Gastroesophageal sphincter (tissue), 4 donors: ENCODE measurements at regions not wholly inside any gene's neighbourhood (a gene's known extent, or its start where the extent isn't known, plus 50 kb on each side); places are given as distances from the start of the nearest gene placed in this dataset.
"Not testable (repeated sequence)": the region's sequence is repeated elsewhere in the genome, so short reads cannot be mapped to it uniquely, and the experiment has no call there.

Experiments
- ATAC-seq: fragments of 150-250 bp; one replicate; pipeline ENCODE4 v1.9.1; 2016; ENCODE audit warnings: mild to moderate bottlenecking, moderate library complexity
- H3K27ac ChIP-seq, 4 donors: fragments of 200-600 bp; sonication (generic) in 3 of 4; 1 replicate in 3 of 4; 2 replicates in 1 of 4; pipeline ENCODE4 v1.5.1; 2016 to 2019
- H3K27me3 ChIP-seq: fragments of 200-600 bp; sonication (generic); one replicate; pipeline ENCODE4 v1.5.1; 2019
- H3K36me3 ChIP-seq, 2 donors: fragments of 200-600 bp; sonication (generic); one replicate each; pipeline ENCODE4 v1.5.1; 2019; ENCODE audit warnings: control low read depth in 1 of 2
- H3K4me1 ChIP-seq, 3 donors: fragments of 200-600 bp; sonication (generic); 1 replicate in 2 of 3; 2 replicates in 1 of 3; pipeline ENCODE4 v1.5.1; 2016 to 2019; ENCODE audit warnings: control low read depth in 2 of 3
- H3K4me3 ChIP-seq, 2 donors: fragments of 200-600 bp; sonication (generic); one replicate each; pipeline ENCODE4 v1.5.1; 2019; ENCODE audit warnings: mild to moderate bottlenecking in 1 of 2, moderate library complexity in 1 of 2
- H3K9me3 ChIP-seq, 3 donors: fragments of 200-600 bp; sonication (generic); one replicate each; pipeline ENCODE4 v1.5.1; 2017 to 2019; ENCODE audit warnings: control low read depth in 2 of 3
- EP300 ChIP-seq: sonication (generic); formaldehyde crosslinking; IDR thresholded peaks from one replicate; pipeline ENCODE4 v1.6.1; 2017; ENCODE audit warnings: antibody characterized with exemption, mild to moderate bottlenecking
- POLR2A ChIP-seq, 2 donors: fragments of 450-650 bp; IDR thresholded peaks; one replicate each; pipeline ENCODE4 v1.6.1; 2017; ENCODE audit warnings: antibody characterized with exemption in 2 of 2, mild to moderate bottlenecking in 2 of 2, moderate library complexity in 1 of 2
- POLR2AphosphoS5 ChIP-seq: sonication (generic); formaldehyde crosslinking; IDR thresholded peaks from one replicate; pipeline ENCODE4 v1.6.1; 2017; ENCODE audit warnings: antibody characterized with exemption
- WGBS, 2 donors: methylation state at CpG; one replicate each; pipeline ENCODE4 v1.1.5; 2018; ENCODE audit warnings: low coverage in 1 of 2; 5-methylcytosine and 5-hydroxymethylcytosine counted together
- TF ChIP-seq, protein P1 (sequence below), 4 experiments: fragments of 200-600 bp in 2 of 4; fragments of 450-650 bp in 2 of 4; sonication (generic) in 1 of 4; IDR thresholded peaks; one replicate each; pipeline ENCODE4 v1.5.1; 2017 to 2019; ENCODE audit warnings: antibody characterized with exemption in 4 of 4, mild to moderate bottlenecking in 2 of 4, moderate library complexity in 2 of 4

DNA sequence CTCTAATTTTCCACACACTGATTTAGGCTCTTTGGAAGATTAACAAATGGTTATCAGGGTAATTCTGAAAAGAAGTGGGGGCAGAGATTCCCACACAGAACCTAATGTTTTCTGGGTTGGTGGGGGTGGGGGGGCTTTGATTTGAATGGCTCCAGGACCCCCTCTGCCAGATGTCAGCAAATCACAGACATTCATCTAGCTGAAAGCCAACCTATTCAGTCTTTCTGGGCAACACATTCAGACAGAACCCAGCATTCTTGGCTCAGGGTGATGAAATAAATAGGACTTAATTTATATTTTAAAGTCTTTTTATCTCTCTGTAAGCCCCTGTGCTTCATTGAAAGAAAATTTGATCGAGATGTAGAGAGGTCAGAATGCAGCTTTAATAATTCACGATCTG is 533.2 kb downstream of the XYLT1 start:
- Histone ChIP-seq H3K36me3 (no peaks in the 10 kb centered on the region), H3K9me3 (no peaks in the 10 kb centered on the region), H3K27me3 (peaks cover 60% of the 10 kb centered on the region), H3K4me1 (no peaks in the 10 kb centered on the region), H3K27ac (no peak overlapping the region), H3K4me3 (no peak overlapping the region)
- WGBS, 2 donors: 18 to 35% methylated on average over 2 of the region's 2 CpGs
- no peak for ATAC-seq
- TF ChIP-seq, protein P1, sequence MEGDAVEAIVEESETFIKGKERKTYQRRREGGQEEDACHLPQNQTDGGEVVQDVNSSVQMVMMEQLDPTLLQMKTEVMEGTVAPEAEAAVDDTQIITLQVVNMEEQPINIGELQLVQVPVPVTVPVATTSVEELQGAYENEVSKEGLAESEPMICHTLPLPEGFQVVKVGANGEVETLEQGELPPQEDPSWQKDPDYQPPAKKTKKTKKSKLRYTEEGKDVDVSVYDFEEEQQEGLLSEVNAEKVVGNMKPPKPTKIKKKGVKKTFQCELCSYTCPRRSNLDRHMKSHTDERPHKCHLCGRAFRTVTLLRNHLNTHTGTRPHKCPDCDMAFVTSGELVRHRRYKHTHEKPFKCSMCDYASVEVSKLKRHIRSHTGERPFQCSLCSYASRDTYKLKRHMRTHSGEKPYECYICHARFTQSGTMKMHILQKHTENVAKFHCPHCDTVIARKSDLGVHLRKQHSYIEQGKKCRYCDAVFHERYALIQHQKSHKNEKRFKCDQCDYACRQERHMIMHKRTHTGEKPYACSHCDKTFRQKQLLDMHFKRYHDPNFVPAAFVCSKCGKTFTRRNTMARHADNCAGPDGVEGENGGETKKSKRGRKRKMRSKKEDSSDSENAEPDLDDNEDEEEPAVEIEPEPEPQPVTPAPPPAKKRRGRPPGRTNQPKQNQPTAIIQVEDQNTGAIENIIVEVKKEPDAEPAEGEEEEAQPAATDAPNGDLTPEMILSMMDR (IDR thresholded peaks at IDR 0.05): no peak
- TF ChIP-seq POLR2AphosphoS5 (no peak), EP300 (no peak), POLR2A (IDR thresholded peaks at IDR 0.05) (no peak)

GRCh38 chr16:16938009-16938408 is 532.8 kb downstream of the XYLT1 start:
- H3K4me3 ChIP-seq: no peak overlapping the region
- no peaks in the 10 kb centered on the region for H3K4me1 ChIP-seq
- no peak overlapping the region for H3K27ac ChIP-seq
- 3 to 29% methylated on average over 4 of the region's 4 CpGs for WGBS, 2 donors
- no peak for TF ChIP-seq POLR2AphosphoS5
- TF ChIP-seq EP300: no peak
- TF ChIP-seq, protein P1 (IDR thresholded peaks at IDR 0.05): no peak
- no peak for TF ChIP-seq POLR2A (IDR thresholded peaks at IDR 0.05)
- H3K27me3 ChIP-seq: peaks cover 61% of the 10 kb centered on the region
- no peaks in the 10 kb centered on the region for H3K9me3 ChIP-seq
- no peaks in the 10 kb centered on the region for H3K36me3 ChIP-seq
- no peak for ATAC-seq

GRCh38 chr16:16938980-16939379 is 531.8 kb downstream of the XYLT1 start:
- ATAC-seq: no peak
- Histone ChIP-seq H3K9me3 (no peaks in the 10 kb centered on the region), H3K4me3 (no peak overlapping the region), H3K27ac (no peak overlapping the region), H3K36me3 (no peaks in the 10 kb centered on the region), H3K4me1 (no peaks in the 10 kb centered on the region), H3K27me3 (peaks cover 58% of the 10 kb centered on the region)
- no peak for TF ChIP-seq POLR2AphosphoS5
- TF ChIP-seq EP300: no peak
- no peak for TF ChIP-seq POLR2A (IDR thresholded peaks at IDR 0.05)
- TF ChIP-seq, protein P1 (IDR thresholded peaks at IDR 0.05): no peak
- 81% methylated on average over 3 of the region's 3 CpGs for WGBS, 2 donors

DNA sequence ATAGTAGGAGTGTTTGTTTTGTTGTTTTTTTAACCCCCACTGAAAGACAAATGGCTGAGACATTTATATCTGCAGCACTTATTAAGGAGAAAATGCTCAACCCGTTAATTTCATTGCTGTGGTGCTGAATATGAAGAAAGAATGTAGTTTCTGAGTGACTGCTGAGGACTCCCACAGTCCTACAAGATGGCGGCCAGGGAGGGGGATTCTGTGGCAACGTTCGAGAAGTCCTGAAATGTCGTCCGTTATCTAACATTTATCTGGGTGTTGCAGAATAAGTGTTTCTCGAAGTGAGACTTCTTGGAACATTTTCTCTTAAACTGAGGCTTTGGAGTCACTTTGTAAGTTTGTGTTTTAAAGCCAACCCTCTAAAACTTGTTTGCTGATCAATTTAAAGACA is 530.4 kb downstream of the XYLT1 start:
- Histone ChIP-seq H3K27me3 (peaks cover 45% of the 10 kb centered on the region), H3K27ac (no peak overlapping the region), H3K9me3 (no peaks in the 10 kb centered on the region), H3K36me3 (no peaks in the 10 kb centered on the region), H3K4me3 (no peak overlapping the region), H3K4me1 (no peaks in the 10 kb centered on the region)
- WGBS, 2 donors: 33 to 38% methylated on average over 7 of the region's 7 CpGs
- no peak for ATAC-seq
- TF ChIP-seq, protein P1 (IDR thresholded peaks at IDR 0.05): no peak
- TF ChIP-seq EP300 (no peak), POLR2AphosphoS5 (no peak), POLR2A (IDR thresholded peaks at IDR 0.05) (no peak)

DNA sequence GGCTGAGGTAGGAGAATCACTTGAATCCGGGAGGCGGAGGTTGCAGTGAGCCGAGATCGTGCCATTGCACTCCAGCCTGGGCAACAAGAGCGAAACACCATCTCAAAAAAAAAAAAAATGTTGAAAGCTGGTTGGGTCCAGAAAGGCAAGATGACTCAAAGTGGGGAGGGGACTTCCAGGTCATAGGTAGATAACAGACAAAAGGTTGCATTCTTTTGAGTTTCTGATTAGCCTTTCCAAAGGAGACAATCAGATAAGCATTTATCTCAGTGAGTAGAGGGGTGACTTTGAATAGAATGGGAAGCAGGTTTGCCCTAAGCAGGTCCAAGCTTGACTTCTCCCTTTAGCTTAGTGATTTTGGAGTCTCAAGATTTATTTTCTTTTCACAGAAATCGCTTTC is 527.9 kb downstream of the XYLT1 start:
- WGBS, 2 donors: 88 to 97% methylated on average over 6 of the region's 6 CpGs

More for the DNA sequence above, 527.9 kb downstream of the XYLT1 start:
- H3K27ac ChIP-seq, H3K4me1 ChIP-seq, H3K36me3 ChIP-seq, H3K9me3 ChIP-seq, ATAC-seq, H3K4me3 ChIP-seq: not testable (repeated sequence)
- H3K27me3 ChIP-seq: peaks cover 32% of the 10 kb centered on the region
